ENCODE measurements at regions not wholly inside any gene's neighbourhood (a gene's known extent, or its start where the extent isn't known, plus 50 kb on each side); places are given as distances from the start of the nearest gene placed in this dataset.

DNA sequence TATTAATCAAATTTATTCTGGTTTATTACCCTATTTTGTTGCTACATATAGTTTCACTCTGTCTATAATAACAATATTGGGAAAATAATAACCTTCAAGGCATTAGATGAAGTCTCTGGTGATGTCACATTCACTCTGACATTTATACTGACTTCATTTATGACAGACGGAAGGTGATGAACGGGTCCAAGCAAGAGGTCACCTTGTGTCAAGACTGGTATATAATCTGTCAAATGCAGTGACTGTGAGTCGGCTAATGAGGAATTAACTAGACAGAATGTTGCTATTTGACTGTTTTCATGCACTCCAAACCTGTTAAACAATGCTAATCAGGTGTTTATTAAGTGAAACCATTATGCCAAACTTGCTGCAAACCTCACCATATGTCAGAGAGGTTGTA is 800.5 kb upstream of the KLHL1 start:
- H3K27ac ChIP-seq (ENCODE audit: insufficient read depth, low read length, poor library complexity, severe bottlenecking), result no peak overlapping the region
- no peaks in the 10 kb centered on the region for H3K9me3 ChIP-seq (ENCODE audit: control insufficient read depth, low read length)
- no peak overlapping the region for H3K4me3 ChIP-seq (ENCODE audit: insufficient read depth, low read depth, low read length, poor library complexity, severe bottlenecking)
- DNase-seq, result no peak
- H3K4me1 ChIP-seq (ENCODE audit: control insufficient read depth, insufficient read depth, low read length, poor library complexity, severe bottlenecking), result no peaks in the 10 kb centered on the region
- H3K27me3 ChIP-seq (replicated peaks; ENCODE audit: control insufficient read depth, insufficient read depth, low read length, poor library complexity, severe bottlenecking), result no peaks in the 10 kb centered on the region
- no peaks in the 10 kb centered on the region for H3K36me3 ChIP-seq (ENCODE audit: control insufficient read depth, insufficient read depth, low read length)

DNA sequence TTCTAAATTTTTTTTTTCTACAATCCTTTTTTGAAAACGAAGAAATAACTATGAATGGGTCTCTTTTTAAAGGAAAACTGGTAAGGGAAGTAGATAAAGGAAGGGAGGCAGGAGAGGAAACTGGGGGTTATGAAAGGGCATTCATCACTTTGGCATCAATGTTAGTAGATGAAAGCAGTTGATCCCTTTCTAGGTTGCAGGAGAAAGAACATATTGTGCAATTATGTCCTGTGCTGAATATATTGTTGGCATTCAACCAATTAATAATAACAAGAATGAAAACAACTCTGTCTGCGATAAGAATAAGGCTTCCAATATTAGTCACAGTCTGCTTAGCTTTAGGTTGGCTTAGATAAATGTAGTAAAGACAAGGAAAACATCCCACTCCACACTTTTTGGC is 796.8 kb upstream of the KLHL1 start:
- Histone ChIP-seq H3K27me3 (replicated peaks; ENCODE audit: control insufficient read depth, insufficient read depth, low read length, poor library complexity, severe bottlenecking) (no peaks in the 10 kb centered on the region), H3K9me3 (ENCODE audit: control insufficient read depth, low read length) (no peaks in the 10 kb centered on the region), H3K4me1 (ENCODE audit: control insufficient read depth, insufficient read depth, low read length, poor library complexity, severe bottlenecking) (no peaks in the 10 kb centered on the region), H3K36me3 (ENCODE audit: control insufficient read depth, insufficient read depth, low read length) (no peaks in the 10 kb centered on the region), H3K4me3 (ENCODE audit: insufficient read depth, low read depth, low read length, poor library complexity, severe bottlenecking) (no peak overlapping the region), H3K27ac (ENCODE audit: insufficient read depth, low read length, poor library complexity, severe bottlenecking) (no peak overlapping the region)
- no peak for DNase-seq

DNA sequence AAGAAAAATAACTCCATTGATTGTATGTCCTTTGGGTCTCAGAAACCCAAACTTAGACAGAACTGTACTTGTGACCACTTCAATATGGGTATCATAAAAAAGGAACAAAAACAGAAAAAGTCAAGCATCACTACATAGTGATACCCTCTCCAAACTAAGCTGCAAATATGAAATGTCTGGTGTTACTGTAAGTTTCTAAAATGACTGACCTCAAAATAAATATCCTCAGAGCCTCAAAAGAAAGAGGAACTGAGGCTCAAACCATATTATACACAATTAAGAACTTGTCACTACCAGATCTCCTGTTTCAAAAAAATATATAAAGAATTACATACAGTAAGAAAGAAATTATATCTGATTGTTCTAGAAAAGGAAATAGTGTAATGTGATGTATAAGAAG is 787.9 kb upstream of the KLHL1 start:
- Histone ChIP-seq H3K27me3 (replicated peaks; ENCODE audit: control insufficient read depth, insufficient read depth, low read length, poor library complexity, severe bottlenecking) (no peaks in the 10 kb centered on the region), H3K27ac (ENCODE audit: insufficient read depth, low read length, poor library complexity, severe bottlenecking) (no peak overlapping the region), H3K4me3 (ENCODE audit: insufficient read depth, low read depth, low read length, poor library complexity, severe bottlenecking) (no peak overlapping the region), H3K36me3 (ENCODE audit: control insufficient read depth, insufficient read depth, low read length) (no peaks in the 10 kb centered on the region), H3K9me3 (ENCODE audit: control insufficient read depth, low read length) (no peaks in the 10 kb centered on the region), H3K4me1 (ENCODE audit: control insufficient read depth, insufficient read depth, low read length, poor library complexity, severe bottlenecking) (no peaks in the 10 kb centered on the region)
- no peak for DNase-seq

DNA sequence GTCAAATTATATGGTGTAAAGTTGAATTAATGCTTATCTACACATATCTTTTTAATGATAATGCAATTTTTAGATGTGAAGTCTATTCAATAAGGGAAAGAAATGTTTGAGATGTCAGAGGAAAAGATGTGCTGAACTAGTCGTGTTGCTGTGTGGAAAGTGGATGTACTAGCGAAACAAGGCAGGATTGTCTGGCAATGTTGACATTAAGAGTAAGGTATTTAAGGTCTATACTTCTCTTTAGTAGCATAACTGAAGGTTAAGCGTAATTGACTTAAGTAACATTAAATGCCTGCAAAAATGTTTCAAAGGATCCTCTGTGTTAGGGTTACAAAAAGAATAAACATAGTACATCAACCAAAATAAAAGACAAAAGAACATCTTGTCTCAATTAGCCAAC is 787.3 kb upstream of the KLHL1 start:
- Histone ChIP-seq H3K27me3 (replicated peaks; ENCODE audit: control insufficient read depth, insufficient read depth, low read length, poor library complexity, severe bottlenecking) (no peaks in the 10 kb centered on the region), H3K4me1 (ENCODE audit: control insufficient read depth, insufficient read depth, low read length, poor library complexity, severe bottlenecking) (no peaks in the 10 kb centered on the region), H3K36me3 (ENCODE audit: control insufficient read depth, insufficient read depth, low read length) (no peaks in the 10 kb centered on the region), H3K27ac (ENCODE audit: insufficient read depth, low read length, poor library complexity, severe bottlenecking) (no peak overlapping the region), H3K4me3 (ENCODE audit: insufficient read depth, low read depth, low read length, poor library complexity, severe bottlenecking) (no peak overlapping the region), H3K9me3 (ENCODE audit: control insufficient read depth, low read length) (no peaks in the 10 kb centered on the region)
- no peak for DNase-seq

DNA sequence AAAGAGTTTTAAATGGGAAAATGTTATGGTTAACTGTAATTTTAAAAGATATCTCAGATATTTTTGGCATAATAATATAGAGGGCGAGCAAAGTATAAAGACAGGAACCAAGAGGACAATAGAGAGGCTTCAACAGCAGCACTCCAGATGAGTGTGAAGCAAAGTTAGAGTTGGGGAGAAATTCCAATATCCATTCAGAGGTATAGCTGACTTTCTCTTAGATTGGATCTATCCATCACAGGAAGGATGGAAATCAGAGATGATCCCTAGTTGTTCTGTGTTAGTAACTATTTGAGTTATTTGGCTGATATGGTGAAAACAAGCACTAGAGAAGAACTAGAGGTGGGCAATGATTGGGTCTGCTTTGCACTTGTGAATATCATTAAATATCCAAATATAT is 786.0 kb upstream of the KLHL1 start:
- Histone ChIP-seq H3K4me3 (ENCODE audit: insufficient read depth, low read depth, low read length, poor library complexity, severe bottlenecking) (no peak overlapping the region), H3K27ac (ENCODE audit: insufficient read depth, low read length, poor library complexity, severe bottlenecking) (no peak overlapping the region), H3K9me3 (ENCODE audit: control insufficient read depth, low read length) (no peaks in the 10 kb centered on the region), H3K4me1 (ENCODE audit: control insufficient read depth, insufficient read depth, low read length, poor library complexity, severe bottlenecking) (no peaks in the 10 kb centered on the region), H3K27me3 (replicated peaks; ENCODE audit: control insufficient read depth, insufficient read depth, low read length, poor library complexity, severe bottlenecking) (no peaks in the 10 kb centered on the region), H3K36me3 (ENCODE audit: control insufficient read depth, insufficient read depth, low read length) (no peaks in the 10 kb centered on the region)
- no peak for DNase-seq

DNA sequence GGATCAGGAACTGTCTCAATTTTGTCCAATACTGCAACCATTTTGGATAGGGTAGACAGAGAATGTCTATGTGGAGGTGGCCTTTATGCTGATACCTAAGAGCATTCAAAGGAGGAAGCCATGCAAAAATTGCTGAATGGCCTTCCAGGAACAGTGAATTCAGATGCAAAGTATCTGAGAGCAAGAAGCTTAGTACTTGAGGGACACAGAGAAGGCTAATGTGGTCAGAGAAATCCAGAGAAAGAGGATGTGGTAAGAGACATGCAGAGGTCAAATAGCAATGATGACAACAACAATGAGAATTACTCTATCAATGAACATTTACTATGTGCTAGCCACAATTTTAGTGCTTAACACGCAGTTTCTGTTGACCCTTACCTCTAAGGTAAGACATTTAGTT is 785.6 kb upstream of the KLHL1 start:
- H3K27ac ChIP-seq (ENCODE audit: insufficient read depth, low read length, poor library complexity, severe bottlenecking), result no peak overlapping the region
- H3K36me3 ChIP-seq (ENCODE audit: control insufficient read depth, insufficient read depth, low read length), result no peaks in the 10 kb centered on the region
- H3K4me1 ChIP-seq (ENCODE audit: control insufficient read depth, insufficient read depth, low read length, poor library complexity, severe bottlenecking), result no peaks in the 10 kb centered on the region
- H3K4me3 ChIP-seq (ENCODE audit: insufficient read depth, low read depth, low read length, poor library complexity, severe bottlenecking), result no peak overlapping the region
- no peaks in the 10 kb centered on the region for H3K9me3 ChIP-seq (ENCODE audit: control insufficient read depth, low read length)
- H3K27me3 ChIP-seq (replicated peaks; ENCODE audit: control insufficient read depth, insufficient read depth, low read length, poor library complexity, severe bottlenecking), result no peaks in the 10 kb centered on the region
- no peak for DNase-seq

DNA sequence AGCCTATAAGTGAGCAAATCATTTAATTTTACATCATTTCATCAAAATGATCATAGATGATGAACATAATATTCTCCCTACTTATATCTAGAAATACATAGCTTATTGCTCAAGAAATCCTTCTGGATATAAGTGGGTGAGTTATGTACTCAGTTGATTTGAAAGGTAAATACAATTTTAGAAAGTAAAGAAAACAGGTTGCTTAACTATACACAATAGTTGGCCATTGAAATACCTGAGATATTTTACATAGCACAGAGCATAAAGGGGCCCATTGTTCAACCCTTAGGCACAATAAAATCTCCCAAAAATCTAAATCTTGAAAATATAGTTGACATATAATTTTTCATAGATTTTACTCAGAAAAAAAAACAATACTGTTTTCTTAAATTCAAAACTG is 782.0 kb upstream of the KLHL1 start:
- DNase-seq, result no peak
- Histone ChIP-seq H3K27ac (ENCODE audit: insufficient read depth, low read length, poor library complexity, severe bottlenecking) (no peak overlapping the region), H3K36me3 (ENCODE audit: control insufficient read depth, insufficient read depth, low read length) (no peaks in the 10 kb centered on the region), H3K4me3 (ENCODE audit: insufficient read depth, low read depth, low read length, poor library complexity, severe bottlenecking) (no peak overlapping the region), H3K27me3 (replicated peaks; ENCODE audit: control insufficient read depth, insufficient read depth, low read length, poor library complexity, severe bottlenecking) (no peaks in the 10 kb centered on the region), H3K9me3 (ENCODE audit: control insufficient read depth, low read length) (no peaks in the 10 kb centered on the region), H3K4me1 (ENCODE audit: control insufficient read depth, insufficient read depth, low read length, poor library complexity, severe bottlenecking) (no peaks in the 10 kb centered on the region)

DNA sequence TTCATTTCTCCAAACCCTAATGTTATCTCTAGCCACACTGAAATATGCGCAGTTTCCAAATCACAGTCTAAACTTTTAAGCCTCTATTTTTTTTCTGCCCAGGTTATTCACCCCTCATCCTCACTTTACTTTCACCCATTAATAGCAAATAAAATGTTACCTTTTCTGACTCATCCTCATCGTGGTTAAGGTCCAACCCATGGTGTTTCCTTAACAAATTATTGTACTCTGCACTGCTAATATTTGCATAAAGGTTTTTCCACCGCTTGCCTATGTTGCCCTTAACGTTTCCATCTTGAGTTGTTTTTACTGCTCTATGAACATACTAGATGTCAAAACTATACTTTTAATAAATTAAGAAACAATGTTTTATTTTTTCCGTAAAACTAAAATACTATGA is 780.9 kb upstream of the KLHL1 start:
- no peaks in the 10 kb centered on the region for H3K9me3 ChIP-seq (ENCODE audit: control insufficient read depth, low read length)
- no peak overlapping the region for H3K27ac ChIP-seq (ENCODE audit: insufficient read depth, low read length, poor library complexity, severe bottlenecking)
- no peak for DNase-seq
- H3K4me1 ChIP-seq (ENCODE audit: control insufficient read depth, insufficient read depth, low read length, poor library complexity, severe bottlenecking), result no peaks in the 10 kb centered on the region
- no peaks in the 10 kb centered on the region for H3K36me3 ChIP-seq (ENCODE audit: control insufficient read depth, insufficient read depth, low read length)
- no peaks in the 10 kb centered on the region for H3K27me3 ChIP-seq (replicated peaks; ENCODE audit: control insufficient read depth, insufficient read depth, low read length, poor library complexity, severe bottlenecking)
- H3K4me3 ChIP-seq (ENCODE audit: insufficient read depth, low read depth, low read length, poor library complexity, severe bottlenecking), result no peak overlapping the region

DNA sequence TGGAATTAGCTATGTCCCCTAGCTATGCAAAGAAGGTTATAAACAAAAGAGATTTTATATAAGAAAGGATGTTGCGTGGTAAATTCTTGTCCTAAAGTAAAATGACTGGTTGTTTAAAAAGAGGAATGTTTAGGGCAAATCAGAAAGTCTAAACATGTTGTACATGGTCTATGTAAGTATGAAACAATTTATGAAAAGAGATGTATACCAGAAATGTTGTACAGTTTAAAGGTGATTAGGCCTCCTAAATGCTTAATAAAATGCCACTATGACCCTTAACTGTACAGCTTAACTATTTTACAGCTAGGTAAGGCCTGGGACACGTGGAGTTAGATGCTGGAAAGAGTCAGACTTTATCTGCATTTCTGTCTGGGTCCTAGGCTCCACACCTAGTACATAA is 775.9 kb upstream of the KLHL1 start:
- Histone ChIP-seq H3K4me1 (ENCODE audit: control insufficient read depth, insufficient read depth, low read length, poor library complexity, severe bottlenecking) (no peaks in the 10 kb centered on the region), H3K27ac (ENCODE audit: insufficient read depth, low read length, poor library complexity, severe bottlenecking) (no peak overlapping the region), H3K27me3 (replicated peaks; ENCODE audit: control insufficient read depth, insufficient read depth, low read length, poor library complexity, severe bottlenecking) (no peaks in the 10 kb centered on the region), H3K4me3 (ENCODE audit: insufficient read depth, low read depth, low read length, poor library complexity, severe bottlenecking) (no peak overlapping the region), H3K36me3 (ENCODE audit: control insufficient read depth, insufficient read depth, low read length) (no peaks in the 10 kb centered on the region), H3K9me3 (ENCODE audit: control insufficient read depth, low read length) (no peaks in the 10 kb centered on the region)
- DNase-seq, result no peak

DNA sequence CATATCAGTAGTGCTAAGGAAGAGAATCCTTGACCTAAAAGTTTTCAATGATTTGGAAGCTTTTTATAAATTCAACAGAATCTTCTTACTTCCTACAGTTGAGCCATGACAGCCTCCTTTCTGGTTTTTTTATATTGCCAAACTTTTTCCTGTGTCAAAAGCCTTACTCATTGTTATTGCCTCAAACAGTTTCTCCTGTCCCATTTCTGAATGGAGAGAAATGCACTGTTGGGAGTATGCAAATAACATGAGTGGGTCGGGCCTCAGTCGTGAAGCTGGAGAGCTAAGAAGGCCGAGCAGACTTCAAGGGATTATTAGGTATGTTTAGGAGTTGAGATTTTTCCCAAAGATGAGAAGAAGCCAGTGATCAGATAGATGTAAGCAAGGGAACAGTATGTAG is 766.4 kb upstream of the KLHL1 start:
- Histone ChIP-seq H3K27ac (ENCODE audit: insufficient read depth, low read length, poor library complexity, severe bottlenecking) (no peak overlapping the region), H3K36me3 (ENCODE audit: control insufficient read depth, insufficient read depth, low read length) (no peaks in the 10 kb centered on the region), H3K4me3 (ENCODE audit: insufficient read depth, low read depth, low read length, poor library complexity, severe bottlenecking) (no peak overlapping the region), H3K9me3 (ENCODE audit: control insufficient read depth, low read length) (no peaks in the 10 kb centered on the region), H3K27me3 (replicated peaks; ENCODE audit: control insufficient read depth, insufficient read depth, low read length, poor library complexity, severe bottlenecking) (no peaks in the 10 kb centered on the region), H3K4me1 (ENCODE audit: control insufficient read depth, insufficient read depth, low read length, poor library complexity, severe bottlenecking) (no peaks in the 10 kb centered on the region)
- DNase-seq, result no peak

DNA sequence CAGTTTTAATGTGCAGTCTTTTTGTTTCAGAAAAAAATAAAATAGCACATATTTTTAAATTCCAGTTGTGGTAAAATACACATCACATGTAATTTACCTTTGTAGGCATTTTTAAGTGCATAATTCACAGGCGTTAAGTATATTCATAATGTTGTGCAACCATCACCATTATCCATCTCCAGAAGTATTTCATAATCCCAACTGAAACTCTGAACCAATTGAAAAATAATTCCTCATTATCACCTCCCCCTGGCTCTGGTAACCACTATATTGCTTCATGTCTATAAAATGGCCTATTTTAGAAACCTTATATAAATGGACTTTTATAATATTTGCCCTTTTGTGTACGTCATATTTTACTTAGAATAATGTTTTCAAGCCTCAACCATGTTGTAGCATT is 756.5 kb upstream of the KLHL1 start:
- Histone ChIP-seq H3K9me3 (ENCODE audit: control insufficient read depth, low read length) (no peaks in the 10 kb centered on the region), H3K4me1 (ENCODE audit: control insufficient read depth, insufficient read depth, low read length, poor library complexity, severe bottlenecking) (no peaks in the 10 kb centered on the region), H3K27me3 (replicated peaks; ENCODE audit: control insufficient read depth, insufficient read depth, low read length, poor library complexity, severe bottlenecking) (no peaks in the 10 kb centered on the region), H3K27ac (ENCODE audit: insufficient read depth, low read length, poor library complexity, severe bottlenecking) (no peak overlapping the region), H3K36me3 (ENCODE audit: control insufficient read depth, insufficient read depth, low read length) (no peaks in the 10 kb centered on the region), H3K4me3 (ENCODE audit: insufficient read depth, low read depth, low read length, poor library complexity, severe bottlenecking) (no peak overlapping the region)
- no peak for DNase-seq
